ENCODE measurements at regions not wholly inside any gene's neighbourhood (a gene's known extent, or its start where the extent isn't known, plus 50 kb on each side); places are given as distances from the start of the nearest gene placed in this dataset.

DNA sequence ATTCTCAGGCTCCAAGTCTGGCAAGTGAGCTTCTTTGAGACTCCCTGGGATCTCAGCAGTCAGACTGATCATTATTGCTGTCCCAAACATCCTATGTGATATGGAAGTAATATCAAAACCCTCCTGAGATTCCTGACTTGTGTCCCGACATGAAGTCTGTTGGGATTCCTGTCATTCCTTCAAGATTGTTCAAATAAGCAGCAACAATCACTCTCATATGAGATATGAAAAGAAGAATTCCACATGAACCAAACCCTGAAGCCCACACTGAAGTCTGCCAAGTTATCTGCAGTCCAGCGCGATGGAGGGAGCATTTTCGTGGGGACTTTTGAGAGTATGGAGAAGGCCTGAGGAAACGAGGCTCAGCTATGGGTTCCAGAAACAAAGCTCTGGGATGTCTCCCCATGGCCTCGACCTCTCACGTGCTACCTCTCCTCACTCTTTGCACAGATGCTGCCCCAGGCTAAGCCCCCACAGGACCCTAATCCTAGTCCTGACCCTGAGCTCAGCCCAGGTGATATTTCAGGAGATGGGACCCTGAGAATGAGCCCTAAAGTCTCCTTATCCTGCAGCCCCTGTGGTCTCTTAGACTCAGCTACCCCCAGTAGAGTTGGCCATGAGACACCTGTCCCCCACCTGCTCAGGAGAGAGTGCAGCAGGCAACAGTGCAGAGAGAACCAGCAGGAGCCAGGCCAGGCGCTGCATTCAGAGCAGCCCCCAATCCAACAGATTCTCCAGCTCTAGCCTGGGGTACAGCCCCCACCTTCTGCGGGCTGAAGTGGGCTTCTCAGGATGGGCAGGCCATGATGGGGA, 100.2 kb downstream of the GGTLC2 start:
- Histone ChIP-seq H3K27ac (ENCODE audit: extremely low read depth, low read depth, low read length) (no peak overlapping the region), H3K9me3 (ENCODE audit: control insufficient read depth, insufficient read depth, low read depth, low read length) (no peaks in the 10 kb centered on the region), H3K4me3 (ENCODE audit: low read depth, low read length) (no peak overlapping the region), H3K4me1 (ENCODE audit: control insufficient read depth, insufficient read depth, low read length) (no peaks in the 10 kb centered on the region), H3K36me3 (ENCODE audit: control insufficient read depth in 2 of 2, insufficient read depth in 1 of 2, low read length in 2 of 2) (no peaks in the 10 kb centered on the region)
- ChIA-PET POLR2A (no interaction called here), CTCF (interaction anchor here (0.6 to 6.8 kb wide), 31 partner anchors 9 to 394 kb away, joined by 3 to 46 read pairs (median 6); no protein-coding TSS in a partner anchor)
- TF ChIP-seq, protein P1, sequence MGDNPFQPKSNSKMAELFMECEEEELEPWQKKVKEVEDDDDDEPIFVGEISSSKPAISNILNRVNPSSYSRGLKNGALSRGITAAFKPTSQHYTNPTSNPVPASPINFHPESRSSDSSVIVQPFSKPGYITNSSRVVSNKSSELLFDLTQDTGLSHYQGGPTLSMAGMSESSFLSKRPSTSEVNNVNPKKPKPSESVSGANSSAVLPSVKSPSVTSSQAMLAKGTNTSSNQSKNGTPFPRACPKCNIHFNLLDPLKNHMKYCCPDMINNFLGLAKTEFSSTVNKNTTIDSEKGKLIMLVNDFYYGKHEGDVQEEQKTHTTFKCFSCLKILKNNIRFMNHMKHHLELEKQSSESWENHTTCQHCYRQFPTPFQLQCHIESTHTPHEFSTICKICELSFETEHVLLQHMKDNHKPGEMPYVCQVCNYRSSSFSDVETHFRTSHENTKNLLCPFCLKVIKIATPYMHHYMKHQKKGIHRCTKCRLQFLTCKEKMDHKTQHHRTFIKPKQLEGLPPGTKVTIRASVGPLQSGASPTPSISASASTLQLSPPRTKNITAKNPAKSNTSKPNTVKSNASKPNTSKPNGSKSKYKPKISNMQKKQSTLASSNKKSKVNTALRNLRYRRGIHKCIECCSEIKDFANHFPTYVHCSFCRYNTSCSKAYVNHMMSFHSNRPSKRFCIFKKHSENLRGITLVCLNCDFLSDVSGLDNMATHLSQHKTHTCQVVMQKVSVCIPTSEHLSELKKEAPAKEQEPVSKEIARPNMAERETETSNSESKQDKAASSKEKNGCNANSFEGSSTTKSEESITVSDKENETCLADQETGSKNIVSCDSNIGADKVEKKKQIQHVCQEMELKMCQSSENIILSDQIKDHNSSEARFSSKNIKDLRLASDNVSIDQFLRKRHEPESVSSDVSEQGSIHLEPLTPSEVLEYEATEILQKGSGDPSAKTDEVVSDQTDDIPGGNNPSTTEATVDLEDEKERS (tag by site-specific recombination; IDR thresholded peaks at IDR 0.05) = no peak
- TF ChIP-seq ZNF157 (tag by site-specific recombination; IDR thresholded peaks at IDR 0.05) = no peak

GRCh38 chr22:22745225-22746060, 101.0 kb downstream of the GGTLC2 start:
- Histone ChIP-seq H3K9me3 (ENCODE audit: control insufficient read depth, insufficient read depth, low read depth, low read length) (no peaks in the 10 kb centered on the region), H3K36me3 (ENCODE audit: control insufficient read depth in 2 of 2, insufficient read depth in 1 of 2, low read length in 2 of 2) (no peaks in the 10 kb centered on the region), H3K27ac (ENCODE audit: extremely low read depth, low read depth, low read length) (no peak overlapping the region), H3K4me3 (ENCODE audit: low read depth, low read length) (no peak overlapping the region), H3K4me1 (ENCODE audit: control insufficient read depth, insufficient read depth, low read length) (no peaks in the 10 kb centered on the region)
- TF ChIP-seq ZNF132 (tag by site-specific recombination; IDR thresholded peaks at IDR 0.05; ENCODE audit: borderline replicate concordance) = no peak
- no peak for TF ChIP-seq ZNF433 (tag by site-specific recombination; IDR thresholded peaks at IDR 0.05; ENCODE audit: low read depth)
- TF ChIP-seq CTCF (tag by site-specific recombination; IDR thresholded peaks at IDR 0.05) = peak; percentile 57; the same call in 1 of the 2 replicates
- TF ChIP-seq SCRT2 (tag by site-specific recombination; IDR thresholded peaks at IDR 0.05) = peak; percentile 96
- peak; percentile 60 for TF ChIP-seq ZNF654 (tag by site-specific recombination; IDR thresholded peaks at IDR 0.05; ENCODE audit: low read depth)
- peak; percentile 84 for TF ChIP-seq SCRT1 (tag by site-specific recombination; IDR thresholded peaks at IDR 0.05; ENCODE audit: borderline replicate concordance)
- CTCF ChIA-PET = interaction anchor here (0.6 to 6.8 kb wide), 41 partner anchors 8 to 393 kb away, joined by 3 to 46 read pairs (median 5); no protein-coding TSS in a partner anchor
- POLR2A ChIA-PET = no interaction called here

- ChIA-PET POLR2A (no interaction called here), CTCF (interaction anchor here (0.6 to 6.8 kb wide), 38 partner anchors 7 to 392 kb away, joined by 3 to 46 read pairs (median 6); no protein-coding TSS in a partner anchor)
- no peaks in the 10 kb centered on the region for H3K9me3 ChIP-seq (ENCODE audit: control insufficient read depth, insufficient read depth, low read depth, low read length)
- H3K27ac ChIP-seq (ENCODE audit: extremely low read depth, low read depth, low read length) = no peak overlapping the region
- no peak overlapping the region for H3K4me3 ChIP-seq (ENCODE audit: low read depth, low read length)
- TF ChIP-seq TRIM28 (IDR thresholded peaks at IDR 0.05; ENCODE audit: borderline replicate concordance, low read length) (no peak), ZNF658 (tag by site-specific recombination; IDR thresholded peaks at IDR 0.05) (no peak), ZNF140 (tag by site-specific recombination; IDR thresholded peaks at IDR 0.05) (no peak), ZNF214 (tag by site-specific recombination; IDR thresholded peaks at IDR 0.05; ENCODE audit: borderline replicate concordance) (no peak), ZNF133 (tag by site-specific recombination; IDR thresholded peaks at IDR 0.05) (no peak), ZNF596 (tag by site-specific recombination; IDR thresholded peaks at IDR 0.05) (no peak), ZNF785 (tag by site-specific recombination; IDR thresholded peaks at IDR 0.05) (no peak), ZNF747 (tag by site-specific recombination; IDR thresholded peaks at IDR 0.05) (no peak), ZNF558 (tag by site-specific recombination; IDR thresholded peaks at IDR 0.05) (no peak), ZNF555 (tag by site-specific recombination; conservative IDR thresholded peaks at IDR 0.05) (no peak), ZNF341 (tag by site-specific recombination; IDR thresholded peaks at IDR 0.05; ENCODE audit: low read depth) (no peak), ZBTB7A (tag by site-specific recombination; IDR thresholded peaks at IDR 0.05; ENCODE audit: low read depth) (no peak), ZNF426 (tag by site-specific recombination; IDR thresholded peaks at IDR 0.05) (no peak)
- H3K4me1 ChIP-seq (ENCODE audit: control insufficient read depth, insufficient read depth, low read length) = no peaks in the 10 kb centered on the region
- no peaks in the 10 kb centered on the region for H3K36me3 ChIP-seq (ENCODE audit: control insufficient read depth in 2 of 2, insufficient read depth in 1 of 2, low read length in 2 of 2)
Observed at GRCh38 chr22:22746061-22746962, 101.9 kb downstream of the GGTLC2 start.

Measured in HEK293 (cell line).